Medulla oblongata (tissue), 1 donor: ENCODE measurements at regions not wholly inside any gene's neighbourhood (a gene's known extent, or its start where the extent isn't known, plus 50 kb on each side); places are given as distances from the start of the nearest gene placed in this dataset.
"Not testable (repeated sequence)": the region's sequence is repeated elsewhere in the genome, so short reads cannot be mapped to it uniquely, and the experiment has no call there.

Experiments used
- DNase-seq: peaks from one replicate; pipeline ENCODE4 v3.0.0-alpha.2; 2015; ENCODE audit errors: extremely low spot score

- DNase-seq = no peak
Observed at GRCh38 chr7:51376420-51377092, 59.9 kb upstream of the COBL start.

GRCh38 chr7:51374936-51375335 lies 58.3 kb upstream of the COBL start:
- no peak for DNase-seq

GRCh38 chr7:51373607-51374006 lies 57.0 kb upstream of the COBL start:
- DNase-seq = not testable (repeated sequence)

GRCh38 chr7:51369746-51370145 lies 53.1 kb upstream of the COBL start:
- DNase-seq = no peak

- DNase-seq = not testable (repeated sequence)
Observed at GRCh38 chr7:51369228-51369627, 52.6 kb upstream of the COBL start.

GRCh38 chr7:51368334-51368733 lies 51.7 kb upstream of the COBL start:
- DNase-seq = no peak

- no peak for DNase-seq
Observed at GRCh38 chr7:51367614-51367968, 51.0 kb upstream of the COBL start.

GRCh38 chr7:51366930-51367613 lies 50.5 kb upstream of the COBL start:
- DNase-seq = peak; percentile 84
